ENCODE measurements at regions not wholly inside any gene's neighbourhood (a gene's known extent, or its start where the extent isn't known, plus 50 kb on each side); places are given as distances from the start of the nearest gene placed in this dataset.

GRCh38 chr13:75038393-75039113, 443.4 kb downstream of the TBC1D4 start:
- H3K4me3 Mint-ChIP-seq = no peak overlapping the region
- ATAC-seq (ENCODE audit: low read depth) (no peak), DNase-seq (no peak)
- H3K9me3 Mint-ChIP-seq = peaks cover 12% of the 10 kb centered on the region
- H3K27me3 Mint-ChIP-seq = no peaks in the 10 kb centered on the region
- H3K27ac Mint-ChIP-seq = no peak overlapping the region
- POLR2A ChIA-PET = no interaction called here
- H3K4me1 Mint-ChIP-seq = no peaks in the 10 kb centered on the region
- no peaks in the 10 kb centered on the region for H3K36me3 Mint-ChIP-seq

GRCh38 chr13:75025956-75026355, 456.0 kb downstream of the TBC1D4 start:
- POLR2A ChIA-PET = no interaction called here
- ATAC-seq (ENCODE audit: low read depth) (no peak), DNase-seq (no peak)
- no peaks in the 10 kb centered on the region for H3K36me3 Mint-ChIP-seq
- H3K27me3 Mint-ChIP-seq = no peaks in the 10 kb centered on the region
- no peak overlapping the region for H3K27ac Mint-ChIP-seq
- H3K4me3 Mint-ChIP-seq = no peak overlapping the region
- H3K4me1 Mint-ChIP-seq = no peaks in the 10 kb centered on the region
- H3K9me3 Mint-ChIP-seq = peaks cover 2% of the 10 kb centered on the region

- no peaks in the 10 kb centered on the region for H3K27me3 Mint-ChIP-seq
- H3K9me3 Mint-ChIP-seq = peaks cover 2% of the 10 kb centered on the region
- no peaks in the 10 kb centered on the region for H3K36me3 Mint-ChIP-seq
- no peak overlapping the region for H3K4me3 Mint-ChIP-seq
- POLR2A ChIA-PET = no interaction called here
- H3K27ac Mint-ChIP-seq = no peak overlapping the region
- H3K4me1 Mint-ChIP-seq = no peaks in the 10 kb centered on the region
- no peak for DNase-seq
- no peak for ATAC-seq (ENCODE audit: low read depth)
Measured at GRCh38 chr13:75024602-75025001, 457.4 kb downstream of the TBC1D4 start.

GRCh38 chr13:75023609-75024008, 458.4 kb downstream of the TBC1D4 start:
- ATAC-seq (ENCODE audit: low read depth) (no peak), DNase-seq (no peak)
- Mint-ChIP-seq H3K27ac (no peak overlapping the region), H3K27me3 (no peaks in the 10 kb centered on the region), H3K4me1 (no peaks in the 10 kb centered on the region), H3K4me3 (no peak overlapping the region), H3K9me3 (peaks cover 2% of the 10 kb centered on the region), H3K36me3 (no peaks in the 10 kb centered on the region)
- POLR2A ChIA-PET = no interaction called here

GRCh38 chr13:75021151-75021550, 460.8 kb downstream of the TBC1D4 start:
- Mint-ChIP-seq H3K4me1 (no peaks in the 10 kb centered on the region), H3K4me3 (no peak overlapping the region)
- ATAC-seq (ENCODE audit: low read depth) = no peak

GRCh38 chr13:75016225-75016624, 465.7 kb downstream of the TBC1D4 start:
- Mint-ChIP-seq H3K27ac (no peak overlapping the region), H3K36me3 (no peaks in the 10 kb centered on the region), H3K4me3 (no peak overlapping the region), H3K9me3 (no peaks in the 10 kb centered on the region), H3K4me1 (no peaks in the 10 kb centered on the region), H3K27me3 (no peaks in the 10 kb centered on the region)
- POLR2A ChIA-PET = no interaction called here
- DNase-seq (no peak), ATAC-seq (ENCODE audit: low read depth) (no peak)

More at GRCh38 chr13:75021151-75021550, 460.8 kb downstream of the TBC1D4 start:
- no peak for DNase-seq
- Mint-ChIP-seq H3K27ac (no peak overlapping the region), H3K27me3 (no peaks in the 10 kb centered on the region), H3K9me3 (no peaks in the 10 kb centered on the region), H3K36me3 (no peaks in the 10 kb centered on the region)
- POLR2A ChIA-PET = no interaction called here

GRCh38 chr13:75013818-75014217, 468.2 kb downstream of the TBC1D4 start:
- DNase-seq (no peak), ATAC-seq (ENCODE audit: low read depth) (no peak)
- no peaks in the 10 kb centered on the region for H3K4me1 Mint-ChIP-seq
- no peaks in the 10 kb centered on the region for H3K9me3 Mint-ChIP-seq
- H3K27me3 Mint-ChIP-seq = no peaks in the 10 kb centered on the region
- H3K27ac Mint-ChIP-seq = no peak overlapping the region
- POLR2A ChIA-PET = no interaction called here
- no peak overlapping the region for H3K4me3 Mint-ChIP-seq
- no peaks in the 10 kb centered on the region for H3K36me3 Mint-ChIP-seq

GRCh38 chr13:75010941-75011340, 471.0 kb downstream of the TBC1D4 start:
- no peaks in the 10 kb centered on the region for H3K4me1 Mint-ChIP-seq
- DNase-seq (no peak), ATAC-seq (ENCODE audit: low read depth) (no peak)
- H3K36me3 Mint-ChIP-seq = no peaks in the 10 kb centered on the region
- H3K27me3 Mint-ChIP-seq = peaks cover 2% of the 10 kb centered on the region
- no peak overlapping the region for H3K4me3 Mint-ChIP-seq
- no peaks in the 10 kb centered on the region for H3K9me3 Mint-ChIP-seq
- POLR2A ChIA-PET = no interaction called here
- no peak overlapping the region for H3K27ac Mint-ChIP-seq

- no peak overlapping the region for H3K27ac Mint-ChIP-seq
- no peaks in the 10 kb centered on the region for H3K4me1 Mint-ChIP-seq
- H3K27me3 Mint-ChIP-seq = peaks cover 2% of the 10 kb centered on the region
- DNase-seq (no peak), ATAC-seq (ENCODE audit: low read depth) (no peak)
- H3K4me3 Mint-ChIP-seq = no peak overlapping the region
- H3K36me3 Mint-ChIP-seq = no peaks in the 10 kb centered on the region
- no peaks in the 10 kb centered on the region for H3K9me3 Mint-ChIP-seq
- POLR2A ChIA-PET = no interaction called here
Measured at GRCh38 chr13:75008926-75009325, 473.0 kb downstream of the TBC1D4 start.

- Mint-ChIP-seq H3K4me1 (no peaks in the 10 kb centered on the region), H3K27ac (no peak overlapping the region), H3K9me3 (no peaks in the 10 kb centered on the region), H3K27me3 (no peaks in the 10 kb centered on the region), H3K36me3 (no peaks in the 10 kb centered on the region), H3K4me3 (no peak overlapping the region)
- ATAC-seq (ENCODE audit: low read depth) (no peak), DNase-seq (no peak)
- POLR2A ChIA-PET = no interaction called here
Measured at GRCh38 chr13:74990992-74991391, 491.0 kb downstream of the TBC1D4 start.

- DNase-seq (no peak), ATAC-seq (ENCODE audit: low read depth) (no peak)
- no peaks in the 10 kb centered on the region for H3K4me1 Mint-ChIP-seq
- H3K27me3 Mint-ChIP-seq = peaks cover 3% of the 10 kb centered on the region
- H3K36me3 Mint-ChIP-seq = no peaks in the 10 kb centered on the region
- no peak overlapping the region for H3K27ac Mint-ChIP-seq
- H3K9me3 Mint-ChIP-seq = no peaks in the 10 kb centered on the region
- POLR2A ChIA-PET = no interaction called here
- H3K4me3 Mint-ChIP-seq = no peak overlapping the region
Measured at GRCh38 chr13:74987124-74987690, 494.8 kb downstream of the TBC1D4 start.

- Mint-ChIP-seq H3K9me3 (no peaks in the 10 kb centered on the region), H3K27me3 (peaks cover 3% of the 10 kb centered on the region), H3K4me3 (no peak overlapping the region), H3K36me3 (no peaks in the 10 kb centered on the region), H3K4me1 (no peaks in the 10 kb centered on the region), H3K27ac (no peak overlapping the region)
- DNase-seq (no peak), ATAC-seq (ENCODE audit: low read depth) (no peak)
- POLR2A ChIA-PET = no interaction called here
Measured at GRCh38 chr13:74986609-74987008, 495.4 kb downstream of the TBC1D4 start.

- no peaks in the 10 kb centered on the region for H3K4me1 Mint-ChIP-seq
- DNase-seq (no peak), ATAC-seq (ENCODE audit: low read depth) (no peak)
- peaks cover 3% of the 10 kb centered on the region for H3K27me3 Mint-ChIP-seq
- no peak overlapping the region for H3K27ac Mint-ChIP-seq
- H3K4me3 Mint-ChIP-seq = no peak overlapping the region
- no peaks in the 10 kb centered on the region for H3K36me3 Mint-ChIP-seq
- POLR2A ChIA-PET = no interaction called here
- H3K9me3 Mint-ChIP-seq = no peaks in the 10 kb centered on the region
Measured at GRCh38 chr13:74979703-74980102, 502.3 kb downstream of the TBC1D4 start.

- no peak overlapping the region for H3K27ac Mint-ChIP-seq
- H3K9me3 Mint-ChIP-seq = no peaks in the 10 kb centered on the region
Measured at GRCh38 chr13:74978591-74978990, 503.4 kb downstream of the TBC1D4 start.

More at GRCh38 chr13:74978591-74978990, 503.4 kb downstream of the TBC1D4 start:
- no peaks in the 10 kb centered on the region for H3K36me3 Mint-ChIP-seq
- H3K4me1 Mint-ChIP-seq = no peaks in the 10 kb centered on the region
- POLR2A ChIA-PET = no interaction called here
- DNase-seq (no peak), ATAC-seq (ENCODE audit: low read depth) (no peak)
- no peak overlapping the region for H3K4me3 Mint-ChIP-seq
- no peaks in the 10 kb centered on the region for H3K27me3 Mint-ChIP-seq

Measured in activated naive CD8-positive, alpha-beta T cell treated with anti-CD3 and anti-CD28 coated beads, Interleukin-2, amount 10 ng/mL, durations not matched to agents 7 days and 5 days (primary cell).